ENCODE measurements at regions not wholly inside any gene's neighbourhood (a gene's known extent, or its start where the extent isn't known, plus 50 kb on each side); places are given as distances from the start of the nearest gene placed in this dataset.

DNA sequence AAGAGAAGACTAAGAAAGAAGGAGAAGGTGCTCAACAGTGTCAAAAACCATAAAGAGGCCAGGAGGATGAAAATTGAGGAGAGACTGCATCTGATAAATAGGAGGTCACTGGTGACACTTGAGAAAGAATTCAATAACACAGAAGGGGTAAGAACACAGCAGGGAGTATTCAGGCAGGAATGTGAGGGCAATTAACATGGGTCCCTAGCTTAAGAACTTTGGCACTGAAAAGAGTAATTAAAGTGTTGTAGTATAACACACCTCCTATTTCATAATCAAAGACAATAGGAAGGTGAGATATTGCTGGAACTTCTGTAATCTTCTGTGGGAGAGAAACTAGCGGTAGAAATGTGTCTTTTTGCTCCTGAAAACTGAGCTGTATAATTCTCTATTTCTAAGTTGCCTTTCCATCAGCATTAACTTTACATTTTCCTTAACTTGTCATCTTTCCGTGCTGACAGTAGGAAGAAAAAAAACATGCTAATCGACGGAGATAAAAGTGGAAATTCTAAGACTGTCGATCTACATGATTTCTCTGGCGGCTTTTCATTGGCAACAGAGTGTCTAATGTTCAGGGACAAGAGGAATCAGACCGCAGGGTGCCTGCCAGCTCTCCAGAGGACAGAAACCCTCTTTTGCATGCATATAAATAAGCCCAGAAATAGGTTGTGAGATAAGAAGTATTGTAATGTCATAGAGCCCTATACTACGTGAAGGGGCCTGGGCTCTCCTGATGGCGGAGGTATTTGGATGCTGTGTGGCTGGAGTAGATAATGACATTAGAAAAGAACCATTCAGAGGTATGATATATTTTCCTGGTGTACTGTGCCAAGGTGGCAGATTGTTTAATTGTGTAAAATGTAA lies 147.9 kb upstream of the GAP43 start:
- H3K27ac ChIP-seq (ENCODE audit: low read depth in 2 of 2, low read length in 2 of 2) = no peak overlapping the region

DNA sequence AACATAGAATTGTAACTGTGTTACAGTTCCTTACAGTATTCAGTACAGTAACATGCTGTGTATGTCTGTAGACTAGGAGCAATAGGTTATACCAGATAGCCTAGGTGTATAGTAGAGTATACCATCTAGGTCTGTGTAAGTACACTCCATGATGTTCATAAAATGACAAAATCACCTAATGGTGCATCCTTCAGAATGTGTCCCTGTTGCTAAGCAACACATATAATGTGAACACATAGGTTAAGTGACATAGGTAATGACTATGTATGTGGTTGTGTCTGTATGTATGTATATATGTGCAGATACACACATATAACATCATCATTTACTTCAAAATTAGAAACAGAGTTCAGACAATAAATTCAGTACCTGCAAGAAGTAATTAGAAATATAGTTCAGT lies 146.8 kb upstream of the GAP43 start:
- no peak overlapping the region for H3K4me3 ChIP-seq (ENCODE audit: low read length in 2 of 2)
- no peaks in the 10 kb centered on the region for H3K27me3 ChIP-seq (ENCODE audit: control insufficient read depth in 2 of 2, insufficient read depth in 2 of 2, low read length in 2 of 2)

More for the DNA sequence above, 147.9 kb upstream of the GAP43 start:
- no peaks in the 10 kb centered on the region for H3K36me3 ChIP-seq (ENCODE audit: control insufficient read depth in 2 of 2, insufficient read depth in 2 of 2, low read length in 2 of 2)
- no peak overlapping the region for H3K9ac ChIP-seq (ENCODE audit: low read depth in 1 of 2, low read length in 2 of 2)
- no peaks in the 10 kb centered on the region for H3K9me3 ChIP-seq (ENCODE audit: control insufficient read depth in 2 of 2, low read length in 2 of 2)
- no peaks in the 10 kb centered on the region for H3K27me3 ChIP-seq (ENCODE audit: control insufficient read depth in 2 of 2, insufficient read depth in 2 of 2, low read length in 2 of 2)
- no peak overlapping the region for H3K4me3 ChIP-seq (ENCODE audit: low read length in 2 of 2)
- no peaks in the 10 kb centered on the region for H3K4me1 ChIP-seq (ENCODE audit: control insufficient read depth in 2 of 2, insufficient read depth in 2 of 2, low read length in 2 of 2)

DNA sequence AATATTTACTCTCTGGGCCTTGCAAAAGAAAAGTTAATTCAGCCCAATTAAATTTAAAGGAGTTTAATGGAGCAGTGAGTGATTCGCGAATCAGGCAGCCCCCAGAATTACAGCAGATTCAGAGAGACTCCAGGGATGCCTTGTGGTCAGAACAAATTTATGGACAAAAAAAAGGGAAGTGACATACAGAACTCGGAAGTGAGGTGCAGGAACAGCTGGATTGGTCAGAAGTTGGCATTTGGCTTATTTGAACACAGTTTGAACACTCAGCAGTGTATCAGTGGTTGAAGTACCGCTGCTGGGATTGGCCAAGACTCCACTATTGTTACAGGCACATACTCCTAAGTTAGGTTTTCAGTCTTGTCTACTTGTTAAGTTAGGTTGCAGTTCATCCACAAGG lies 145.0 kb upstream of the GAP43 start:
- H3K27ac ChIP-seq (ENCODE audit: low read depth in 2 of 2, low read length in 2 of 2) = no peak overlapping the region
- H3K9me3 ChIP-seq (ENCODE audit: control insufficient read depth in 2 of 2, low read length in 2 of 2) = no peaks in the 10 kb centered on the region
- H3K4me1 ChIP-seq (ENCODE audit: control insufficient read depth in 2 of 2, insufficient read depth in 2 of 2, low read length in 2 of 2) = no peaks in the 10 kb centered on the region
- no peak overlapping the region for H3K4me3 ChIP-seq (ENCODE audit: low read length in 2 of 2)
- H3K9ac ChIP-seq (ENCODE audit: low read depth in 1 of 2, low read length in 2 of 2) = no peak overlapping the region
- no peaks in the 10 kb centered on the region for H3K36me3 ChIP-seq (ENCODE audit: control insufficient read depth in 2 of 2, insufficient read depth in 2 of 2, low read length in 2 of 2)
- H3K27me3 ChIP-seq (ENCODE audit: control insufficient read depth in 2 of 2, insufficient read depth in 2 of 2, low read length in 2 of 2) = no peaks in the 10 kb centered on the region

More for the DNA sequence above, 146.8 kb upstream of the GAP43 start:
- Histone ChIP-seq H3K4me1 (ENCODE audit: control insufficient read depth in 2 of 2, insufficient read depth in 2 of 2, low read length in 2 of 2) (no peaks in the 10 kb centered on the region), H3K27ac (ENCODE audit: low read depth in 2 of 2, low read length in 2 of 2) (no peak overlapping the region), H3K36me3 (ENCODE audit: control insufficient read depth in 2 of 2, insufficient read depth in 2 of 2, low read length in 2 of 2) (no peaks in the 10 kb centered on the region), H3K9ac (ENCODE audit: low read depth in 1 of 2, low read length in 2 of 2) (no peak overlapping the region), H3K9me3 (ENCODE audit: control insufficient read depth in 2 of 2, low read length in 2 of 2) (no peaks in the 10 kb centered on the region)

DNA sequence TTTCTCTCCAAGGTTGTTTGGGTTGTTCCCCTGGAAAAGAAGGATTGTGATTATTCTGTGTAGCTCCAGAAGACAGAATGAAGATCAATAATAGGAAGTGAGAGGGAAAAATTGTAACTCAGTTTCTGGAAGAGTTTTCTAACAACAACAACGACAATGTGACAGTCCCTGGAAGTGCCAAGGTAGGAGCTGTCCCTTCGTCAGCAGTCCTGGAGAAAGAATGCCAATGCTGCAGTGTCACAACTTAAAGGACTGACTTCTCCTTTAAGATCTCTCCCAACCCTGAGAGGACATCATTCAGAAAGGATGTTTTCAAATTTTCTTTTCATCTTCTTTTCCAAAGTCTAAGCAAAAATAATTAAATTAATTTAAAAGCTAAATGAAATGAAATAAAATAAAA lies 136.4 kb upstream of the GAP43 start:
- Histone ChIP-seq H3K4me1 (ENCODE audit: control insufficient read depth in 2 of 2, insufficient read depth in 2 of 2, low read length in 2 of 2) (no peaks in the 10 kb centered on the region), H3K9me3 (ENCODE audit: control insufficient read depth in 2 of 2, low read length in 2 of 2) (no peaks in the 10 kb centered on the region), H3K4me3 (ENCODE audit: low read length in 2 of 2) (no peak overlapping the region), H3K9ac (ENCODE audit: low read depth in 1 of 2, low read length in 2 of 2) (no peak overlapping the region), H3K27ac (ENCODE audit: low read depth in 2 of 2, low read length in 2 of 2) (no peak overlapping the region), H3K27me3 (ENCODE audit: control insufficient read depth in 2 of 2, insufficient read depth in 2 of 2, low read length in 2 of 2) (no peaks in the 10 kb centered on the region), H3K36me3 (ENCODE audit: control insufficient read depth in 2 of 2, insufficient read depth in 2 of 2, low read length in 2 of 2) (no peaks in the 10 kb centered on the region)

DNA sequence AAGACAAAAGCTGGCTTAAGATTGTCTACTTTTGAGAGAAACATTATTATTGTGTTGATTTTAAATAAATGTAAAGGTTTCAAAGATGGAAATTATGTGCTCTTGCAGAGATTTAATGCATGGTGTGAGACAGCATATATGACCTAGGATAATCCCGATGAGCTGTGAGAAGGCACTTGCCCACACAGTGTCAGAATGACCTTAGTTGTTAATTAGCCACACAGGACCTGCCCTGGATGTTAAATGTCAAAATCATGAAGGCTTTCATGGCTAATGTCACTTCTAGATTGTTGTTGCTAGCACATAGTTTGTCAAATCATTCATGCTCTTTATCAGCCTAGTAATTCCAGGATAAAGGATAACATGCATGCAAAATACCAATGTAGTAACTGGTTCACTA lies 135.3 kb upstream of the GAP43 start:
- no peaks in the 10 kb centered on the region for H3K36me3 ChIP-seq (ENCODE audit: control insufficient read depth in 2 of 2, insufficient read depth in 2 of 2, low read length in 2 of 2)
- no peaks in the 10 kb centered on the region for H3K9me3 ChIP-seq (ENCODE audit: control insufficient read depth in 2 of 2, low read length in 2 of 2)
- no peaks in the 10 kb centered on the region for H3K27me3 ChIP-seq (ENCODE audit: control insufficient read depth in 2 of 2, insufficient read depth in 2 of 2, low read length in 2 of 2)
- H3K9ac ChIP-seq (ENCODE audit: low read depth in 1 of 2, low read length in 2 of 2) = no peak overlapping the region
- no peak overlapping the region for H3K4me3 ChIP-seq (ENCODE audit: low read length in 2 of 2)
- no peaks in the 10 kb centered on the region for H3K4me1 ChIP-seq (ENCODE audit: control insufficient read depth in 2 of 2, insufficient read depth in 2 of 2, low read length in 2 of 2)
- no peak overlapping the region for H3K27ac ChIP-seq (ENCODE audit: low read depth in 2 of 2, low read length in 2 of 2)

DNA sequence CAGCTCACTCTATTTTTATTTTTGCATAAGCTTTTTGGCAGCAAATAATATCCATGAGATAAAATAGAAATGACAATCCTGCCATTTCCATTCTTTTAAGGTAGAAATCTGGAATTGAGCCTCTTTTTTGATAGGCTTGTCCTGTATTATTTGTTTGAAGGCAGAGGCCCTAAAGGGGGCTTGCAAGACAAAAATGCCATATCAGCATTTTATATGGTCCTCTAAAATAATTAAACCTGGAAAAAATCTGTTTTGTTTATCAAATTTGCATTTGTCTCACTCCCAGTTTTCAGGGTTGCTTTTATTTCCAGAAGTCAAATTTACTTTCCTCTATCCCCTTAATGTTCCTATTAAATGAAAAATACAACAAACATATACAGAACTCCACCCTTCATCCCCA lies 134.9 kb upstream of the GAP43 start:
- no peaks in the 10 kb centered on the region for H3K27me3 ChIP-seq (ENCODE audit: control insufficient read depth in 2 of 2, insufficient read depth in 2 of 2, low read length in 2 of 2)
- H3K36me3 ChIP-seq (ENCODE audit: control insufficient read depth in 2 of 2, insufficient read depth in 2 of 2, low read length in 2 of 2) = no peaks in the 10 kb centered on the region
- no peak overlapping the region for H3K27ac ChIP-seq (ENCODE audit: low read depth in 2 of 2, low read length in 2 of 2)
- H3K9me3 ChIP-seq (ENCODE audit: control insufficient read depth in 2 of 2, low read length in 2 of 2) = no peaks in the 10 kb centered on the region
- H3K4me3 ChIP-seq (ENCODE audit: low read length in 2 of 2) = no peak overlapping the region
- H3K4me1 ChIP-seq (ENCODE audit: control insufficient read depth in 2 of 2, insufficient read depth in 2 of 2, low read length in 2 of 2) = no peaks in the 10 kb centered on the region
- H3K9ac ChIP-seq (ENCODE audit: low read depth in 1 of 2, low read length in 2 of 2) = no peak overlapping the region

DNA sequence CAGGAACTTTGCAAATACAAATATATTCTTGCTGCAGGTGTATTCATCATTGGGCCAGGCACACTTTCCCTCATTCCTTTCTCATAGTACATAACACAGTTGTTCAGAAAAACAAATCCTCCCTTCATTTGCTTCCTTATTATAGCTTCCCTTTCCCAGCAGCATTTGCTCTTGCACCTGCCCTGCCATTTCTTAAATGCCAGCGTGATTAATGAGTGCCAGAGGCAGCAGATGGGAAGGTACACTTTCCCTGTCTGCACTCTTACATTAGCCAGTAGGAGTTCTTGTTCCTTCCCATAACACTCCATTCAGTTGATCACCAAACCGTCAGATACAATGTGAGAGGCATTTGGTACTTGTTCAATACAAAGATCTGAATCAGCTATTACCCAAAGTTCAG lies 128.5 kb upstream of the GAP43 start:
- Histone ChIP-seq H3K9ac (ENCODE audit: low read depth in 1 of 2, low read length in 2 of 2) (no peak overlapping the region), H3K27me3 (ENCODE audit: control insufficient read depth in 2 of 2, insufficient read depth in 2 of 2, low read length in 2 of 2) (no peaks in the 10 kb centered on the region), H3K27ac (ENCODE audit: low read depth in 2 of 2, low read length in 2 of 2) (no peak overlapping the region), H3K4me1 (ENCODE audit: control insufficient read depth in 2 of 2, insufficient read depth in 2 of 2, low read length in 2 of 2) (no peaks in the 10 kb centered on the region), H3K4me3 (ENCODE audit: low read length in 2 of 2) (no peak overlapping the region), H3K36me3 (ENCODE audit: control insufficient read depth in 2 of 2, insufficient read depth in 2 of 2, low read length in 2 of 2) (no peaks in the 10 kb centered on the region), H3K9me3 (ENCODE audit: control insufficient read depth in 2 of 2, low read length in 2 of 2) (no peaks in the 10 kb centered on the region)

DNA sequence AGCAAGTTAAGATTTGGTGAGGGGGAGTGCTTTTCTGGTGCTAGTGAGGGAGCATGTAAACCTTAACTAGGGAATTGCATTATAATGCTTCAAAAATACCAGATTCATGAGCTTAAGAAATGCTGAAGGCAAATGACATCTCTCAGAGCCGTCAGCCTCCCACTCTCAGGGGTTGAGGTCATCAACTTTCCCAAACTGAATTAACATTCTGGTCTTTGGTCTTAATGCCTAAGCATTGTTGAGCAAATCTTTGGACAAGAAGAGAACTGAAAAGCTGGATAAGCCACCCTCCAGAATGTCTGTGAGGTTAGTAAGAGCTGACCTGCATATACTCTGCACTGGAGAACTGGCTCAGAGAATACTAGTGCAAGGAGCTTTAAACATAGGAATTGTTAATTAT lies 124.9 kb upstream of the GAP43 start:
- Histone ChIP-seq H3K36me3 (ENCODE audit: control insufficient read depth in 2 of 2, insufficient read depth in 2 of 2, low read length in 2 of 2) (no peaks in the 10 kb centered on the region), H3K27me3 (ENCODE audit: control insufficient read depth in 2 of 2, insufficient read depth in 2 of 2, low read length in 2 of 2) (no peaks in the 10 kb centered on the region), H3K27ac (ENCODE audit: low read depth in 2 of 2, low read length in 2 of 2) (no peak overlapping the region), H3K9me3 (ENCODE audit: control insufficient read depth in 2 of 2, low read length in 2 of 2) (no peaks in the 10 kb centered on the region), H3K4me1 (ENCODE audit: control insufficient read depth in 2 of 2, insufficient read depth in 2 of 2, low read length in 2 of 2) (no peaks in the 10 kb centered on the region), H3K4me3 (ENCODE audit: low read length in 2 of 2) (no peak overlapping the region), H3K9ac (ENCODE audit: low read depth in 1 of 2, low read length in 2 of 2) (no peak overlapping the region)

DNA sequence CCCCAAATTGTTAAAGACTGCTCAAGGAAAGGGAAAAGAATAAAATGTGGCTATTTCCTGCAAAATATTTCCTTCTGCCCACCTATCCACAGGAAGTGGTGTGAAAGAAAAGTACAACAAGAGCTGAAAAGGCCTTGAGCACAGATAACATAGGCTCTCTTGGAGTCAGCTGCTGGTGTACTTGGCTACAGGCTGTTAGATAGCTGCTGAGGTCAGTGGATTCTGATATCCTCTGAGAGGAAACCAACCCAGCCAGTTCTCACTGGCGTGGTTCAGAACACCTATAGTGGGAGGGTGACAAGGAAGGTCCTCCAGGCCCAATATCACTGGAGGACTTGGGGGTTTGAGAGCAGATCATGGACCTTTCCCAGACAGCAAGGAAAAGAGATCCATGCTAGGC lies 124.4 kb upstream of the GAP43 start:
- H3K4me3 ChIP-seq (ENCODE audit: low read length in 2 of 2) = no peak overlapping the region
- H3K27ac ChIP-seq (ENCODE audit: low read depth in 2 of 2, low read length in 2 of 2) = no peak overlapping the region
- H3K36me3 ChIP-seq (ENCODE audit: control insufficient read depth in 2 of 2, insufficient read depth in 2 of 2, low read length in 2 of 2) = no peaks in the 10 kb centered on the region
- no peak overlapping the region for H3K9ac ChIP-seq (ENCODE audit: low read depth in 1 of 2, low read length in 2 of 2)
- no peaks in the 10 kb centered on the region for H3K4me1 ChIP-seq (ENCODE audit: control insufficient read depth in 2 of 2, insufficient read depth in 2 of 2, low read length in 2 of 2)
- no peaks in the 10 kb centered on the region for H3K27me3 ChIP-seq (ENCODE audit: control insufficient read depth in 2 of 2, insufficient read depth in 2 of 2, low read length in 2 of 2)
- no peaks in the 10 kb centered on the region for H3K9me3 ChIP-seq (ENCODE audit: control insufficient read depth in 2 of 2, low read length in 2 of 2)

DNA sequence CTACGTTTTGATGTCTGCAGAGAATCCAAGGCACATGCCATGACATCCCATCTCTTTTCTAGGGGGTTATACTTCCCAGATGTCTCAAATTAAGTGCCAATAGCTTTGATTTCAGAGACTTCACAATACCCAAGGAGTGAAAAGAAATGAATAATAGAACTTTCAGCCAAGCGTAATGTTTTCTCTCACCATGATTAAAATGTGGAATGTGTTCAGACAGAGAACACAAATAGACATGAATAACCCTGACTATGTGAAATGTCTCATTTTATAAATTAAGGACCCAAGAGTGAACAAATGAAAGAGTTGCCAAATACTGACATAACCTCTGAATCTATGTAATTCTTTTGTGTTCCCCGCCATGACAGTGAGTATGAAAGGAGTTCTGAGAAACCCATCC lies 123.6 kb upstream of the GAP43 start:
- no peak overlapping the region for H3K4me3 ChIP-seq (ENCODE audit: low read length in 2 of 2)
- H3K9me3 ChIP-seq (ENCODE audit: control insufficient read depth in 2 of 2, low read length in 2 of 2) = no peaks in the 10 kb centered on the region
- no peaks in the 10 kb centered on the region for H3K4me1 ChIP-seq (ENCODE audit: control insufficient read depth in 2 of 2, insufficient read depth in 2 of 2, low read length in 2 of 2)
- H3K27me3 ChIP-seq (ENCODE audit: control insufficient read depth in 2 of 2, insufficient read depth in 2 of 2, low read length in 2 of 2) = no peaks in the 10 kb centered on the region
- no peak overlapping the region for H3K27ac ChIP-seq (ENCODE audit: low read depth in 2 of 2, low read length in 2 of 2)
- no peaks in the 10 kb centered on the region for H3K36me3 ChIP-seq (ENCODE audit: control insufficient read depth in 2 of 2, insufficient read depth in 2 of 2, low read length in 2 of 2)
- no peak overlapping the region for H3K9ac ChIP-seq (ENCODE audit: low read depth in 1 of 2, low read length in 2 of 2)
